ENCODE measurements at regions not wholly inside any gene's neighbourhood (a gene's known extent, or its start where the extent isn't known, plus 50 kb on each side); places are given as distances from the start of the nearest gene placed in this dataset.
"Not testable (repeated sequence)": the region's sequence is repeated elsewhere in the genome, so short reads cannot be mapped to it uniquely, and the experiment has no call there.

DNA sequence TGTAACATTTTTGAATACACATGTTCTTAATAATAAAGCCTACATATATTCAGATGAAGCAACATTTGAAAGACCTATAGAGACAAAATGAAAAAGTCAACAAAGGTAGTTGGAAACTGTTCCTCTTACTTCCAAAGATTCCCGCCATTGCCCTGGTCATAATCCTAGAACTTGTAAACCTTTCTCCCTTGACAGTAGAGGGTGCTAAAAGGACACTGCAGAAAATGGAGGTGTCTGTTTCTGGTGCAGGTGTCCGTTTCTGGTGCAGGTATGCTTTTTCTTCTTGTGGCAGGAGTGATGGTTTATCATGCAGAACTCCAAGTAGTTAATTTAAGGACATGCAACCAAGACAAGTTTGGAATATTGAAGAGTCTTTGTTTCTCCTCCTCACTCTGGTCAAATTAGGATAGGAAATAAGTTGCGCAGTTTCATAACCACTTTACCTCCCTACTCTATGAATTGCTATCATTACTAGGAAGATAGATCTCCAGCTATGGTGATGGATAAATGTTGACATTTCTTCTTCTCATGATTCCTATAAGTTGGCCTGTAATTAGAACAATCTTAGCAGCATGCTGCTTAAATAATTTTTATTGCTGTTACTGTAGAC lies 56.0 kb upstream of the FAM174A start:
- DNase-seq = peak in 1 of 2 donors; percentile 31

DNA sequence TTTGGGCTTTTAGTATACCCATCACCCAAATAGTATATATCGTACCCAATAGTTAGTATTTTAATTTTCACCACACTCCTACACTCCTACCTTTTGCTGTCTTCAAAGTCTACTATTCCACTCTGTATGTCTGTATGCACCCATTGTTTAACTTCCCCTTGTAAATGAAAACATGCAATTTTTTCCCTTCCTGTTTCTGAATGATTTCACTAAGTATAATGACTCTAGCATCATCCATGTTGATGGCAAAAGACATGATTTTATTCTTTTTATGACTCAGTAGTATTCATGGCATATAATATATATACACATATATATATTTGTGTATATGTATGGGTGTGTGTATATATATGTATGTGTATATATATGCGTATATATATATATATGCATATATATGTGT lies 63.1 kb upstream of the FAM174A start:
- DNase-seq = no peak

DNA sequence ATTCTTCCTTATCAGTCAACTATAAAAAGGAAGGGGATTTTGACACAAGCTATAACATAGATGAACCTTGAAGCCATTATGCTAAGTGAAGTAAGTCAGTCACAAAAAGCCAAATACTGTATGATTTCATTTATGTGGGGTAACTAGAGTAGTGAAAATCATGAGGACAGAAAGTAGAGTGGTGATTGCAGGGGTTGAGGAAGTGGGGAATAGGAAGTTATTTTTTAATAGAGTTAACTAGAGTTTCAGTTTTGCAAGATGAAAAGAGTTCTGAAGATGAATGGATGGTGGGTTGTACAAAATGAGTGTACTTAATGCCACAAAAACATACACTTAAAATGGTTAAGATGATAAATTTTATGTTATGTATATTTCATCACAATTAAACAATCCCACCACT lies 65.4 kb upstream of the FAM174A start:
- DNase-seq = no peak

DNA sequence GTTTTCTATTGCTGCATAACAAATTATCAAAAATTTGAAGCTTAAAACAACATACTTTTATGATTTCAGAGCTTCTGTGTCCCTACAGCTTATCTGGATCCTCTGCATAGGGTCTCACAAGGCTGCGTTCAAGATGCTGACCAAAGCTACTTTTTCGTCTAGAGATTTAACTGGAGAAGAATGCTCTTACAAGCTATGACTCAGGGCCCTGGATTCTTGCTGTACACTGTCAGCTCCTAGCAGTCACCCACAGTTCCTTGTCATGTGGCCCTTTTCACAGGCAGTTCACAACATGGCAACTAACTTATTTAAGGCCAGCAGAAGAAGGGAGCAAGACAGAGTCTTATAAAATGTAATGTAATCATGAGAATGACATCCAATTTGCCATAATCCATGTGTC lies 70.8 kb upstream of the FAM174A start:
- DNase-seq = no peak

DNA sequence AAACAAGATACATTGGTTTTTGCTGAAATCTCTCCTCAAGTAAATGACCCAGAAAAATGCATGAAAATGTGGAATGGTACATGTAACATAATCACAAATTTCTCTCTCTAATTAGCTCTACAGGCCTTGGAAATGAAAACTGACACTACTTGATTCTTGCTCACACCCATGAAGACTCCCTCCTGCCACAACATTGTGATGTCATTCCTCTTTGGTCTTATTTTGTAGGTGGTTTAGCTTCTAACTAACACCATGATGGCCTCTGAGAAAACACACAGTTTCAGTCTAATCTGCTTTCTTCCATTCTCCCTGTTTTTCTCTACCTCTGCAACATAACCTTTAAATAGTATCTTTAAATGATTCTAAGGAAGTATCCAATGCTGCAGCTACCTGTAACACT lies 78.6 kb upstream of the FAM174A start:
- DNase-seq = no peak

DNA sequence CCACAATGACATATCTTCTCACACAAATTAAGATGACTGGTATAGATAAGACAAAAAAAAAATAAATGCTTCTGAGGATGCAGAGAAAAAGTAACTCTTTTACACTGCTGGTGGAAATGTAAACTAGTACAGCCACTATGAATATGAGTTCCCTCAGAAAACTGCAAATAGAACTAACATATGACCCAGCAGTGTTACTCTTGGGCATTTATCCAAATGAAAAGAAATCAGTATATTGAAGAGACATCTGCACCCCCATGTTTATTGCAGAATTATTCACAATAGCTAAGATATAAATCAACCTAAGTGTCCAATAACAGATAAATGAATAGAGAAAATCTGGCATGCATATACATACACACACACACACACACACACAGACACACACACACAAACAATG lies 83.0 kb upstream of the FAM174A start:
- no peak for DNase-seq

DNA sequence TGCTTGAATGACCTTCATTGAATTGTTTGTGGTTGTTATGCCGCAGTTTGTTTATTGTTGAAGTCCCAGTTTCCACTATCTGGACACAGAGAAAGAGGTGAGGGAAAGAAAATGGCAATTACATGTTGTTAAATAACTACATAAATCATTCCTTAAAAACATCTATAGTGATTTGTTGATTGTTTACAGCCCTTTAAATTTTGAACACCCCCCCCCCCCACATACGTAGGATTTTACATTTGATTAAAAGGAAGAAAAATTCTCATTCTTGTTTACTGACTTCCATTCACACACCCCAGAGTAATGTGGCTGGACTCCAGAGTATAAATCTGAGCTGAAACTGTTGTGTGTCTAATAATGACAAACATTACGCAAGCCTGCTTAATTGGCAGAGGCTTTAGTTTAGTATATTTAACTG lies 87.1 kb upstream of the FAM174A start:
- DNase-seq = no peak

DNA sequence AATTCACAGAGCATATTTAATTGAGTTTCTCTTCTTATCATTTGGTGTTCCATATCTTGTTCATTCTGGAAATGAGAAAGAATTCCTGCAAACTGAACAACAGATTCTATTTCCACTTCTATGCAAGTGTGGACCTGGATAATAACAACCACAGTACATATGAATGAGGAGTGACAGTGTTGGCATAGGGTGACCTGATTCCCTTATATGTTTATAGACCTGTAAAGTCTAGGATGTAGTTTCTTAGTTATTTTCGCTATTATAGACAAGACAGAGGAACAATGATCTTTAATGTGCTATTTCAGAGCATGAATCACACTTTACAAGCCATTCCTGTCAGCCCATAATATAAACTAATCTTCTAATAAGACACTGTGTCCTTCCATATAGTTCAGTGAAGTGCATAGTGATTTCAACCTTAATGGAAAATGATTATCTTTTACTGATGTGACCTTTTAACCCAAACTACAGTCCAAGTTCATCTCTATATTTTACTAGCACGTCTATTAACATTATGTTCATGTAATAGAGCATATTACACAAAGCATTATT lies 88.2 kb upstream of the FAM174A start:
- DNase-seq = no peak

DNA sequence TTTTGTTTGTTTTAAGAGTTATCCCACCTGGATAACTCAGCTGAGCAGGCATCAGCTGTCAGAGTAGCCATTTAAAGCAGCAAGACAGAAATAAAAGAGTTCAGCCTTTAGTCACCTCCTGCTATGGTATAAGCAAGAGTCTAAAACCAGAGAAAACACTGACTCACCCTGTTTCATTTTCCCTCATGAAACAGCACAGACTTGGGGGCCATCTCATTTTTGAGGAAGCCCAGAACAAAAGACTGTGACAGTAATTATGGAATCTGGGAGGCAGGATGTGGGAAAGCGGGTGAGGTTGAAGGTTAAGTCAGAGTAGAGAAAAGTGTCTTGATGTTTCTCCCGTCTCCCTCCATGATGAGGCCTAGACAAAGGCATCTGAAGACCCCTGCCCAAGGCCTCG lies 90.2 kb upstream of the FAM174A start:
- no peak for DNase-seq

DNA sequence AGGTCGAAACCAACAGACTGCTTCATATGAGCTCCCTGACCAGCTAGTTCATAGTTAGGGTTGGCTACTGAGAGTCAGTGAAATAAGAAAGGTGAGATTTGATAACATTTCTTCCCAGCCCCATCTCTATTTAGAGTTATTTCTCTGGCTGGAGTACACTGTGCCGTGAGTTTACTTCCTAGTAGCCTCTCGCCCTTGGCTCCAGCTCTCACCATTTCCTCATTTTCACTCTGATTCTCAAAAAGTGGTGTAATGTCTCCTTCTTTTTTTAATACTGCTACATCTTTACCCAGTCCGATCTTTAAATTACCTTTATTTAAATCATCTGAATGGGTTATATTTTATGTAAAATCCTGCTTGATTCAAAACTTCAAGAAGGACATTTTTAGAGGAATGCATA lies 100.4 kb upstream of the FAM174A start:
- no peak for DNase-seq

DNA sequence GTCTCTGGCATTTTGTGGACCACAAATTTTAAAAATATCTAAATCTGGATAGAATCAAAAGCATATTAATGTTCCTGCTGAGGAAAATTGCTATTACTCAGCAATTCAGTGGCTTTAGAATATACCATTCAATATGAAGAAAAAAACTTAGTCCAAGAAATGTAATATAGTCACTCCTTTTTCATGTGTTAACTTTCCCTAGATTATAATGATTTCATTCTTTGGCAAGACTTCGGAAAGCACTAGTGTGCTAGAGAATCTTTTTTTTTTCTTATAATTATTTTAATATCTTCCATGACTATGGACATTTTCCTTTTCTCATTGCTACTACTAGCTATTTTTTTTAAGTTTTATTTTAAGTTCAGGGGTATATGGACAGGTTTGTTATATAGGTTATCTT lies 102.4 kb upstream of the FAM174A start:
- DNase-seq = no peak

DNA sequence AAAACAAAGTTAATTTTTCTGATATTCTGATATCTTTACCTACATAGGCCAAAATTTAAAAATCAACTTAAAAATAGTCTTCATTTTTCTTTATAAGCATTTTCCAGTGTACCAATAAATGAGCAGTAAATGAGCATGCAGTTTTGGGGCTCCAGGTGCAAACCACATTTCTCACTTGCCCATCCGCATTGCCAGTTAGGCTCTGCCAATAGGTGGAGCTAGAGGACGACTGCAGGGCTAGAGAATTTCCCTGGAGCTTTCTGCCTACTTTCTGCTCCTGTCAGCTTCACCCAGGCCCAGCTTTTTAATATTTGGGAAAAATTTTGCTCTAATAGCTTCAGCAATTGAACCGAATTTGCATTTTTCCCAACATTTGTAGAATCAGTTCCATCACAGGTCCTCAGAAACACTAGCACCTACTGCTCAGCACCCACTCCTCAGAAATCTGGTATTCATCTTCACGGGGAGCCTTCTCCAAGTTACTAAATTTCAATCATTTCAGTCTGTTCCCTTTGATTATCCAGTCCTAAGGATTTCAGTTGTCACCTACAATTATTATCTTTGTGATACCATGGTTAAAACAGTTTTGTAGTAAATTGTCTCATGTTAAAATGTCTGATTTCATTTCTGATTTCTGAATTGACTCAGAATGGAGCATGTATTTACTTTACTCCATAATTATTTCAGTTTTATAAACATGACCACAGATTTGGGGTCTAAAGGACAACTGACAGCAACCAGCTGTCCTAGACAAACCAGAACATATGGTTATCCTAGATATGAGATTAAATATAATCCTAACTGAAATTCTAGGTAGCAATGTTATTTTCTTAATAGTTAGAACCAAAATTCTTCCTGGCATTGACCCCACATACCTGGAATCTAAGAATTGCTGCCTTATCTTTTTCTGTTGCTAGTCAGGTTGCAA lies 104.6 kb upstream of the FAM174A start:
- DNase-seq = peak; percentile 30 to 37

DNA sequence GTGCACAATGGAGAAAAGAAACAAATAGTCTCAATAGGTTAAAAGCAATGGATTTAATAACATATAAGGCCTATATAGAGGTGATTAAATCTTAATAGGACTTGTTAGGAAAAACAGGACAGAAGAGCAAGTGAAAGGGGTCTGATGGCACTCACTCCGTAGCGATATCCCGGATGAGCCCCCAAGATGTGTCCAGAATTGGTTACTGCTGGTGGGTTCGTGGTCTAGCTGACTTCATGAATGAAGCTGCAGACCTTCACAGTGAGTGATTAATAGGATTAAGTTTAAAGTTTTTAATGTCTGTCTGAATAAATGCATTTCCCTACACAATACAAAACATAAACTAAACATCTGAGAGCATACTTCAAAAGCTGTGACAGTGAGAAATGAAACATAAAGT lies 110.4 kb upstream of the FAM174A start:
- DNase-seq = no peak

DNA sequence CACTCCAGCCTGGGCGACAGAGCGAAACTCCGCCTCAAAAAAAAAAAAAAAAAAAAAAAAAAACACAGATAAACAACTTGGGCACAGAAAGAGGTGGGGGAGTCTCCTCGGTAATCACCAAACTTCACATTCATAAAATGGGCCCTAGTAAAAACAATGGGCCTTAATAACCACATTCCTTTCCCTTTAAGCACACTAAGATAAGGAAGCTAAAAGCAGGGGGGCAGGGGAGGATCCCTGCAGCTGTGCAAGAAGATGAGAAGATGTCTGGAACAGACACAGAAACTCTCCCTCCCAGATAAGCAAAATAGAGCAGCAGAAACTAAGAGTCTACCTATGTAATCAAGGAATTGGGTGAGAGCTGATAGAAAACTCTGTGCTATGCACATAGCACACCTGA lies 111.2 kb upstream of the FAM174A start:
- no peak for DNase-seq

DNA sequence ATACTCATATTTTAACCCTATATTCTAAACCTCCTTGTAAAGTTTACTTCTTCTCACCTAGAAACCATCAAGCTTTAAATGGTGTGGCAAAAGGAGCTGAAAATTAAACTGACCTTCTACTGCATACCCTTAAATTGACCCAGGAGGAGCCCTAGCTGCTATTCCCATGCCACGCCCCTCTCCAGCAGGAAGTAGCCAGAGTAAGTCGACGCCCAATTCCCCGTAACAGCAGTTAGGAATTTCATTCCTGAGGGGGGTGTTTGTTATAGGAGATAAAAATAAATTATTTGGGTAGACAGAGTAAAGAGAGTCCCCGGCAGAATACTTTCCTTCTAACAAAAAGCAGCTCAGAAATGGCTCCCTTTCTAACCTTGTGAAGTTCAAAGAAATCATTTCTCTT lies 111.8 kb upstream of the FAM174A start:
- DNase-seq = no peak

DNA sequence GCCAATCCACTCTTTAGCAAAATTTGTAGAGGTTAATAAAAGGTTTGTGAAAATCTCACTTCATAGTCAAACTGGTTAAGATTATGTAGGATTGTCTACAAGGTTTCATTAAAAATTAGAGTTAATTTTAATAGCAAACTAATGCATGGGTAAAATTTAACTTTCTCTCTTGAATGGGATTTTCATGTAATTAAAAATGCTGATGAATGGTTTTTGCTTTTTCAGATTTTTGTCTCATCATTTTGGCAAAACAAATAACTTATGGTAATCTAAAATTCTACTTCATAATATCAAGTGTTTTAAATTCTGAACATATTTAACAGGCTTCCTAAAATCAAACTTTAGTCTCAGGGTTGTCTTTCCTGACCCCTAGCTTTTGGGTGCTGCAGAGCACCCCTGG lies 113.8 kb upstream of the FAM174A start:
- DNase-seq = no peak

DNA sequence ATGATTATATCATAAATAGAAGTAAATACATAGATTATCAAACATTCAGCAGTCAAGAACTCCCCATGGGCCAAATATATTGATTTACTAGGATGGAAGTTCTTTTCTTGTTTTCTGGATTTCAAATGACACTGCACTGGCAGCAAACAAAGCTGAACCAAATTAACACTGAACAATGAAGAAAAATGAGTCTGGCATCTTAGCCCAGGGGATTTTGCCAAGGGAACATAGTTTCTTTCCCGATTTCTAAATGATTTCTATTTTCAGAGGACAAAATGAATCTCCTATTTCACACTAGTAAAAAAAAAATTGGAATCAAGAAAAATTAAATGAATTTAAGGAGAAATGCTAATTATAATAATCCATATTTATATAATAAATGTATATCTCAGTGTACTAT lies 116.9 kb upstream of the FAM174A start:
- no peak for DNase-seq

DNA sequence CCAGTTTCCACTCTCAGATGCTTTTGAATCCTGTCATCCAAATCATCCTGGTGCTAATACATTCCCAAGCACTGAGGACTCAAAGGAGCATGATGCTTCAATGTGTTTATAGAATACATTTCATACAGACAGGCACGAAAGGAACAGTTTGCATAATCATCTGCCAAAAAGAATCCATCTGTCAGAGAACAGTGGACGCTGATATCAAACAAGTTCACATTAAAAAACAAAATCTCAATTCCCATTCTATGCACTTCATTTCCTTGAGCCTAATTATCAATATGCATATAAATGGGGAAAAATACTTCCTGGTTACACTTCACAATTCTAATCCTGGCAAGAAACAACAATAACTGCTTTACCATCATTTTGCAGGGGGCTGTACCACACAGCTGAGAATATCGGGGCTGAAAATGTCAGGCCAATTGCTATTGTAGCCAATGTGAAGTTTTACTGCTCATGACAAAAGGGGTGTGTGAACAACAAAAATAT lies 125.5 kb upstream of the FAM174A start:
- no peak for DNase-seq

DNA sequence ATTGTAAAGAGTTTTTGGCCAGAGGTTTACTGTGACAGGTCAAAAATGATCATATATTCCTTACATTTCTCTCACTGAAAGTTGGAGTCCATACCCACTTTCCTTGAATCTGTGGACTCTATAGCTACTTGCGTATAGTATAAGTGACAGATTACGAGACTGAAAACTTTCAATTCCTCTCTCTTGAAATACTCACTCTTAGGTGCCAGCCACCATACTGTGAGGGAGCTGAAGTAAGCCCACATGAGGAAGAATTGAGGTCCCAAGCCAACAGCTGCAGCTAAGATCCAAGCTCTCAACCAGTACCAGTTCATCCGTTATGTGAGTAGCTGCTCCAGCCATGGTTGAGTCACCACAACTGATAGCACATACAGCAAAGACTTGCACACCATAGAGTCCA lies 128.1 kb upstream of the FAM174A start:
- no peak for DNase-seq

DNA sequence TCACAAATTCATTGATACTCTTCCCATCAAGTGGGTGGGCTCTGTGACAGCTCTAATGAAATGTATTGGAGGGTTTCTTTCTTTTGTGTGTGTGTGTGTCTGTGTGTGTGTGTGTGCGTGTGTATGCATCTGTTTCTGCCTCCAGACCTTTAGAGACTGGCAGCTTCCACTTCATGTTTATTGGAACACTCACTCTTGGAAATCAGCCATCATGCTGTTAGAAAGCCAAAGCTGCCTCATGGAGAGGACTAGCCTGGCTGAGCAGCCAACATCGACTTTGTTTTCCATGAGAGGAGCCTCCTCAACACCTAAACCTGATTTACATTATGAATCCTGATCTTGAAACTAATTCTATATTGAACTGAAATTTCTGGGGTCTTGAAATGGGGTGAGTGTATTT lies 128.5 kb upstream of the FAM174A start:
- no peak for DNase-seq

DNA sequence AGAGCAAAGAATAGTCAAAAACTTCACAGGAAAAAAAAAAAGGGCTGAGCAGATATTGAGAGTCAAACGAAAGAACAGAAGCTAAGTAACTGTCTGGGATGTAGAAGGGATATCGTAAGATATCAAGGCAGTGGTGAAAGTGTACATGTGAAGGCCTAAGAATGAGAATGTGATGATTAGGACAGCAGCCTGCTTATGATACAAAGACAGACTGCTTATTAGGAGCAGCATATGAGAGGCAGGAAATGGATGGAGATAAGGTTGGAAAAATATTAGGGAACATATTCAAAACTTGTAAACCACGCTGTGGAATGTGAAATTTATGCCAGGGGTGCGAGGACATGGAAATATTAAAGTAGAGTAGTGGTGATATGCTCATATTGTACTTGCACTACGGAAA lies 133.1 kb upstream of the FAM174A start:
- no peak for DNase-seq

DNA sequence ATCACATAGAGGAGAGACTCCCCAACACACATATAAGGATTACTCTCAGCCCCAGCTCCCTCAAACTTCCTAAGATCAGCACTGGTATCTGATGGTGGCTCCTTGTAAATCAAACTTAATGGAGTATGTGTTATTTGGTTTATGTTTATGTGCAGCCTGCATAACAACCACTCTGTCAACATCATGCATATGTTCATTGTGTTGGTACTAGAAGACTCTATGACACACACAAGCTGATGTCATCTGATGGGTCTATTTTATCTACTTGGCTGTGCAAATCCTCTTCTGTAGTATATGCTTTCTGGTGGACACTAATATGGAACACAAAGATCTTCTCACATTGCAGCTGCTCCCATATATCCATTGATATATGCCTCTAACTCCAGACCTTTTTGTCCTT lies 134.0 kb upstream of the FAM174A start:
- no peak for DNase-seq

DNA sequence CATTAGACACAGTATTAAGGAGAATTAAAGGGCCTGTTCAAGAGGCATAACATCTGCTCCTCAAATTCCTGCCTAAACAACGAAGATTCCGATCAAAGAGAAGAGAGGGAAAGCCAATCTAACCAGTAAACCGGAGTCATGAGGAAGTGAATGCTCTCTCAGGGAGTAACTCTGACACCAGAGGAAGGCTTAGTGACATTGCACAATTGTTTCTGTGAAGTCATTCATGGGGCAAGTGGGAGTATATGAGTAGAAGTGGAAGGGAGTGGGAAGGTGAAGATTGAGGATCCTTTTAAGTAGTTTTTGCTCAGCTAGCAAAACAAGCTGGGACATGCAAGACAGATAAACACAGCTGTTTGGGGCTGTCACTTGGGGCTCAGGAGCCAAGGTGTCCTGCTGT lies 136.4 kb upstream of the FAM174A start:
- DNase-seq = not testable (repeated sequence)

DNA sequence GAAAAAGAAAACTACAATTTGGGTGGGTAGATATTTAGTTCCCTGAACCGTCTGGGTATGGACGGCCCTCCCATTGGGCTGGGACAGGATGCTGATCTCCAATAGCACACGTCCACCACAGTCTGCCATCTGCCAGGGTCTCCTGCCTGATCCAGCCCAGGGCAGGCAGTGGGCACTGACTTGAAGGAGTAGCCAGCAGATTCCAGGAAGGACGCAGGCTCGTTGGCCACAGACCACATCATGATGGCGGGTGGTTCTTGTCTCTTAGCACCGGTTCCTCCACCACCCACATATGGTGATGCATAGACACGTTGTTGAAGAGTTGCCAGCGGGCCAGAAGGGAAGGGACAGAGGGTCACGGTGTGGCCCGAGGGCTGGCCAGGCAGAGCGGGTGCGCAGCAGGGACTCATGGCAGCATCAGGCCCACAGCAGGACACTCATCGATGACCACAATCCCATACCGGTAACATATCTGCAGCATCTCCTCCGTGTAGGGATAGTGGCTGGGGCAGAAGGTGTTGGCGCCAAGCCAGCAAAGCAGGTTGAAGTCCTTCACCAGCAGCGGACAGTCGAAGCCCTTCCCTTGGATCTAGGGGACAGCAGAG lies 155.8 kb upstream of the FAM174A start:
- not testable (repeated sequence) for DNase-seq
